Ovary (tissue), 7 donors: ENCODE measurements at regions not wholly inside any gene's neighbourhood (a gene's known extent, or its start where the extent isn't known, plus 50 kb on each side); places are given as distances from the start of the nearest gene placed in this dataset.
"Not testable (repeated sequence)": the region's sequence is repeated elsewhere in the genome, so short reads cannot be mapped to it uniquely, and the experiment has no call there.

ENCODE experiments used
- DNase-seq, 5 donors: peaks; one replicate each; pipeline ENCODE4 v3.0.0-alpha.2; 2019 to 2020
- H3K27ac ChIP-seq, 2 donors: fragments of 200-600 bp; one replicate each; pipeline versions ENCODE4 v1.5.1 to v1.8.0; 2019 to 2022
- H3K27me3 ChIP-seq: fragments of 200-600 bp; one replicate; pipeline ENCODE4 v1.8.0; 2022
- H3K36me3 ChIP-seq: fragments of 200-600 bp; sonication (generic); one replicate; pipeline ENCODE4 v1.5.1; 2019
- H3K4me1 ChIP-seq: one replicate; pipeline ENCODE4 v1.8.1; 2013; ENCODE audit warnings: mild to moderate bottlenecking, moderate library complexity; ENCODE audit not compliant: insufficient read depth
- H3K4me3 ChIP-seq: fragments of 200-600 bp; sonication (generic); one replicate; pipeline ENCODE4 v1.5.1; 2017
- H3K9me3 ChIP-seq, 2 donors: fragments of 200-600 bp in 1 of 2; sonication (generic) in 1 of 2; one replicate each; pipeline versions ENCODE4 v1.5.1 to v1.8.1; 2013 to 2019; ENCODE audit warnings: mild to moderate bottlenecking in 1 of 2, moderate library complexity in 1 of 2
- CTCF ChIP-seq, 3 donors: fragments of 450-650 bp in 2 of 3; fragments of 200-600 bp in 1 of 3; IDR thresholded peaks; one replicate each; pipeline versions ENCODE4 v1.5.1 to v1.8.0; 2016 to 2022; ENCODE audit warnings: antibody characterized with exemption in 3 of 3, mild to moderate bottlenecking in 1 of 3
- EP300 ChIP-seq: sonication (generic); formaldehyde crosslinking; IDR thresholded peaks from one replicate; pipeline ENCODE4 v1.6.1; 2017; ENCODE audit warnings: antibody characterized with exemption
- POLR2A ChIP-seq: fragments of 450-650 bp; IDR thresholded peaks from one replicate; pipeline ENCODE4 v1.6.1; 2017; ENCODE audit warnings: antibody characterized with exemption, mild to moderate bottlenecking, moderate library complexity
- WGBS, 3 donors: extraction: QIAGEN DNeasy Blood & Tissue Kit in 1 of 3; methylation state at CpG; one replicate each; pipeline versions ENCODE4 v1.1.5 to v1.1.7; 2013 to 2017; 5-methylcytosine and 5-hydroxymethylcytosine counted together
- intact Hi-C, 4 donors: fragments of 100-400 bp; cut with DNase I; formaldehyde crosslinking; loops; one replicate each; pipeline versions ENCODE4 v1.11.0 to v1.15.1; 2022 to 2023
- donor health status: DM: no; HTN: no; CAD: no; lungs with moderate emphysema.
- donor health status: DM: no; HTN: no; CAD: no.
- donor health status: Bipolar disorder and iron deficiency.
- donor health status: DM: no; HTN: no; CAD: no.
- donor health status: DM: yes; HTN: yes; CAD: no.

GRCh38 chr4:97132435-97132834, 1010.8 kb downstream of the STPG2 start:
- TF ChIP-seq CTCF (IDR thresholded peaks at IDR 0.05) (no peak), POLR2A (no peak), EP300 (no peak)
- 52 to 59% (median 57%) methylated on average over 3 of the region's 3 CpGs for WGBS, 3 donors
- Histone ChIP-seq H3K9me3 (no peaks in the 10 kb centered on the region), H3K4me3 (no peak overlapping the region), H3K27ac (no peak overlapping the region), H3K36me3 (no peaks in the 10 kb centered on the region), H3K27me3 (no peaks in the 10 kb centered on the region), H3K4me1 (no peaks in the 10 kb centered on the region)
- intact Hi-C loops = no loop called here
- no peak for DNase-seq

- no peak for DNase-seq
- intact Hi-C loops = no loop called here
- H3K9me3 ChIP-seq = no peaks in the 10 kb centered on the region
- no peaks in the 10 kb centered on the region for H3K36me3 ChIP-seq
- TF ChIP-seq POLR2A (no peak), CTCF (IDR thresholded peaks at IDR 0.05) (no peak), EP300 (no peak)
- H3K4me1 ChIP-seq = no peaks in the 10 kb centered on the region
- no peaks in the 10 kb centered on the region for H3K27me3 ChIP-seq
- 45 to 62% (median 52%) methylated on average over 2 of the region's 2 CpGs for WGBS, 3 donors
- no peak overlapping the region for H3K4me3 ChIP-seq
- no peak overlapping the region for H3K27ac ChIP-seq
Observed at GRCh38 chr4:97134456-97134855, 1008.8 kb downstream of the STPG2 start.

- WGBS, 3 donors = 61 to 68% (median 66%) methylated on average over 4 of the region's 4 CpGs
- H3K27ac ChIP-seq = no peak overlapping the region
- no peaks in the 10 kb centered on the region for H3K27me3 ChIP-seq
- no peaks in the 10 kb centered on the region for H3K4me1 ChIP-seq
- no peak overlapping the region for H3K4me3 ChIP-seq
- TF ChIP-seq EP300 = no peak
- TF ChIP-seq CTCF (IDR thresholded peaks at IDR 0.05) = no peak
- no peak for TF ChIP-seq POLR2A
- H3K9me3 ChIP-seq = no peaks in the 10 kb centered on the region
- intact Hi-C loops = no loop called here
- no peak for DNase-seq
- no peaks in the 10 kb centered on the region for H3K36me3 ChIP-seq
Observed at GRCh38 chr4:97139791-97140190, 1003.5 kb downstream of the STPG2 start.

DNA sequence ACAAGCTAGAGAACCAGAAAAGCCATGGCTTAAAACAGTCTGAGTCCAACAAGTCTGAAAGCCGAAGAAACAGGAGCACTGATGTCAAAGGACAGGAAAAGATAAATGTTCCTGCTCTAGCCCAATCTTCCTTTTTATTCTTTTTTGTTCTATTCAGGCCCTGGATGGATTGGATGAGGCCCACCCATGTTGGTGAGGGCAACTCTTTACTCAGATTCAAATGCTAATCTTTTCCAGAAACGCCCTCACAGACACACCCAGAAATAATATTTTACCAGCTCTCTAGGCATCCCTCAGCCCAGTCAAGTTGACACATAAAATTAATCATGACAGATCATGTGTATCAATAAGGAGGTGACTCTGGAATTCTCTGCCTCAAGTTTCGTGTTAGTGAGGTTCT, 1002.7 kb downstream of the STPG2 start:
- Histone ChIP-seq H3K27ac (no peak overlapping the region), H3K9me3 (no peaks in the 10 kb centered on the region), H3K4me1 (no peaks in the 10 kb centered on the region), H3K27me3 (no peaks in the 10 kb centered on the region), H3K4me3 (no peak overlapping the region), H3K36me3 (no peaks in the 10 kb centered on the region)
- no peak for DNase-seq
- TF ChIP-seq EP300 (no peak), POLR2A (no peak), CTCF (IDR thresholded peaks at IDR 0.05) (no peak)
- 81 to 90% (median 84%) methylated on average over 3 of the region's 3 CpGs for WGBS, 3 donors
- intact Hi-C loops = no loop called here

GRCh38 chr4:97141332-97141731, 1001.9 kb downstream of the STPG2 start:
- DNase-seq, H3K27me3 ChIP-seq, intact Hi-C loops, H3K9me3 ChIP-seq, H3K4me1 ChIP-seq, H3K4me3 ChIP-seq, H3K27ac ChIP-seq, H3K36me3 ChIP-seq: not testable (repeated sequence)
- WGBS, 3 donors = 92 to 95% (median 94%) methylated on average over 5 of the region's 5 CpGs
